ENCODE measurements at regions not wholly inside any gene's neighbourhood (a gene's known extent, or its start where the extent isn't known, plus 50 kb on each side); places are given as distances from the start of the nearest gene placed in this dataset.

GRCh38 chr14:101008196-101008595, 104.7 kb upstream of the RTL1 start:
- dilution Hi-C loops (cut with HindIII; ENCODE audit: low sequenced_read_pairs, unreplicated experiment) (no loop called here), intact Hi-C loops (cut with micrococcal nuclease) (no loop called here), in situ Hi-C loops (cut with MboI; ENCODE audit: low sequenced_read_pairs) (no loop called here)
- H3K79me1 ChIP-seq (ENCODE audit: low read depth in 1 of 2, low read length in 2 of 2): peaks cover 4 to 51% of the 10 kb centered on the region in 2 experiments; a peak in 3 of 4 replicates
- no peak overlapping the region for H4K8ac ChIP-seq (ENCODE audit: low read depth in 2 of 2, low read length in 2 of 2)
- peaks cover 34% of the 10 kb centered on the region for H3K9me1 ChIP-seq (ENCODE audit: insufficient read depth, low read length)
- H4K20me1 ChIP-seq (ENCODE audit: insufficient read depth, low read length): peaks cover 35% of the 10 kb centered on the region
- no peak overlapping the region for H3K18ac ChIP-seq (ENCODE audit: low read depth, low read length)
- H3K9me3 ChIP-seq (ENCODE audit: control insufficient read depth, insufficient read depth, low read length): peaks cover 2% of the 10 kb centered on the region; the same call in 1 of the 2 replicates
- ATAC-seq (ENCODE audit: low read depth) (no peak), DNase-seq (no peak)
- no peak overlapping the region for H3K4ac ChIP-seq (ENCODE audit: low read depth, low read length)
- H3K4me3 ChIP-seq (ENCODE audit: insufficient read depth, low read depth, low read length): no peak overlapping the region
- TF ChIP-seq USF2 (IDR thresholded peaks at IDR 0.05; ENCODE audit: low read depth, low read length) (no peak), NFE2L2 (IDR thresholded peaks at IDR 0.05; ENCODE audit: low read depth, low read length) (no peak), CEBPB (IDR thresholded peaks at IDR 0.05; ENCODE audit: low read depth, low read length) (no peak), POLR2A (IDR thresholded peaks at IDR 0.05; ENCODE audit: low read depth, low read length) (no peak), RCOR1 (IDR thresholded peaks at IDR 0.05; ENCODE audit: insufficient replicate concordance, low read length) (no peak), RAD21 (IDR thresholded peaks at IDR 0.05; ENCODE audit: low read length) (no peak), BHLHE40 (IDR thresholded peaks at IDR 0.05; ENCODE audit: low read depth, low read length) (no peak), SMC3 (IDR thresholded peaks at IDR 0.05; ENCODE audit: low read depth, low read length) (no peak), MAZ (IDR thresholded peaks at IDR 0.05; ENCODE audit: borderline replicate concordance, low read depth, low read length) (no peak), FOS (IDR thresholded peaks at IDR 0.05; ENCODE audit: low read depth, low read length) (no peak), MAFK (IDR thresholded peaks at IDR 0.05; ENCODE audit: low read depth, low read length) (no peak), RFX5 (IDR thresholded peaks at IDR 0.05; ENCODE audit: low read depth, low read length) (no peak), CTCF (conservative IDR thresholded peaks at IDR 0.05; ENCODE audit: low read depth, low read length) (no peak), CHD1 (IDR thresholded peaks at IDR 0.05; ENCODE audit: low read depth, low read length) (no peak)
- H2BK15ac ChIP-seq (ENCODE audit: low read depth, low read length): no peak overlapping the region
- no peak overlapping the region for H3K56ac ChIP-seq (ENCODE audit: extremely low read depth, insufficient read depth, low read length)
- no peak overlapping the region for H2BK20ac ChIP-seq (ENCODE audit: low read depth, low read length)
- H4K5ac ChIP-seq (ENCODE audit: low read depth, low read length): no peak overlapping the region
- no peaks in the 10 kb centered on the region for H3K27me3 ChIP-seq (ENCODE audit: control insufficient read depth, insufficient read depth, low read length)
- H2BK5ac ChIP-seq (ENCODE audit: low read depth, low read length, poor library complexity, severe bottlenecking): no peak overlapping the region
- no peak overlapping the region for H3K4me2 ChIP-seq (ENCODE audit: low read depth, low read length)
- no peak overlapping the region for H3K14ac ChIP-seq (replicated peaks; ENCODE audit: low read depth, low read length)
- H3K23ac ChIP-seq (ENCODE audit: low read depth, low read length): no peak overlapping the region
- H3K9ac ChIP-seq (ENCODE audit: low read depth, low read length): no peak overlapping the region
- POLR2A ChIA-PET (ENCODE audit: unreplicated experiment): no interaction called here
- CTCF ChIA-PET: no interaction called here
- H3K4me1 ChIP-seq (ENCODE audit: control insufficient read depth, insufficient read depth, low read length): peaks cover 24% of the 10 kb centered on the region
- H3K27ac ChIP-seq (ENCODE audit: insufficient read depth, low read length): no peak overlapping the region
- no TSS peak for BruUV-seq (replicated peaks)
- H2AK5ac ChIP-seq (ENCODE audit: low read depth, low read length): no peak overlapping the region
- H2AFZ ChIP-seq (replicated peaks; ENCODE audit: low read length, poor library complexity): no peak overlapping the region
- H2BK120ac ChIP-seq (ENCODE audit: low read depth, low read length): no peak overlapping the region
- WGBS, 2 experiments (ENCODE audit: extremely low coverage in 2 of 2, insufficient read length in 1 of 2): 84% methylated on average over 9 of the region's 13 CpGs; no CpG with 5 or more reads in 1 of the 2 experiments
- H2AK9ac ChIP-seq (replicated peaks; ENCODE audit: low read depth, low read length, poor library complexity): no peak overlapping the region
- peaks cover 46% of the 10 kb centered on the region for H3K36me3 ChIP-seq (ENCODE audit: control insufficient read depth, insufficient read depth, low read length)
- H4K91ac ChIP-seq (ENCODE audit: insufficient read depth, low read depth, low read length): no peak overlapping the region
